CD14-positive monocyte (primary cell): ENCODE measurements at regions not wholly inside any gene's neighbourhood (a gene's known extent, or its start where the extent isn't known, plus 50 kb on each side); places are given as distances from the start of the nearest gene placed in this dataset.

Experiments used
- DNase-seq, 3 donors: peaks; one replicate each; pipeline ENCODE4 v3.0.0-alpha.2; 2011 to 2022
- H2AFZ ChIP-seq: 2 replicates; pipeline ENCODE4 v1.6.0; 2012; ENCODE audit warnings: mild to moderate bottlenecking, low read depth, low read length, inconsistent platforms; ENCODE audit not compliant: insufficient read depth, poor library complexity, severe bottlenecking
- H3K27ac ChIP-seq, 2 donors: 1 replicate in 1 of 2; 2 replicates in 1 of 2; pipeline ENCODE4 v1.5.1; 2012 to 2013; ENCODE audit warnings: low read length in 2 of 2, control low read depth in 1 of 2, inconsistent platforms in 1 of 2, low read depth in 1 of 2, mild to moderate bottlenecking in 1 of 2
- H3K27me3 ChIP-seq, 2 donors: one replicate each; pipeline versions ENCODE4 v1.6.0 to v1.6.1; 2011 to 2013; ENCODE audit warnings: low read length in 2 of 2; ENCODE audit not compliant: control insufficient read depth in 2 of 2, insufficient read depth in 2 of 2
- H3K36me3 ChIP-seq, 2 donors: replicated peaks in 1 of 2; 1 replicate in 1 of 2; 2 replicates in 1 of 2; pipeline versions ENCODE4 v1.5.1 to v1.6.1; 2012 to 2013; ENCODE audit warnings: low read length in 2 of 2, control low read depth in 1 of 2, inconsistent platforms in 1 of 2, mild to moderate bottlenecking in 1 of 2; ENCODE audit not compliant: insufficient read depth in 2 of 2, control insufficient read depth in 1 of 2
- H3K4me1 ChIP-seq, 2 donors: 1 replicate in 1 of 2; 2 replicates in 1 of 2; pipeline versions ENCODE4 v1.5.1 to v1.6.1; 2012 to 2013; ENCODE audit warnings: low read length in 2 of 2, control low read depth in 1 of 2, inconsistent platforms in 1 of 2, mild to moderate bottlenecking in 1 of 2, moderate library complexity in 1 of 2; ENCODE audit not compliant: insufficient read depth in 2 of 2, control insufficient read depth in 1 of 2
- H3K4me2 ChIP-seq: replicated peaks from 2 replicates; pipeline ENCODE3; 2012; ENCODE audit warnings: low read length, moderate library complexity, mild to moderate bottlenecking; ENCODE audit not compliant: poor library complexity, severe bottlenecking; ENCODE audit errors: extremely low read depth
- H3K4me3 ChIP-seq, 3 experiments: fragments of 200-600 bp in 1 of 3; sonication (generic) in 1 of 3; replicated peaks in 1 of 3; 1 replicate in 2 of 3; 2 replicates in 1 of 3; pipeline ENCODE4 v1.5.1; 2011 to 2013; ENCODE audit warnings: low read length in 3 of 3, mild to moderate bottlenecking in 3 of 3, control low read depth in 2 of 3, low read depth in 2 of 3, inconsistent platforms in 1 of 3, moderate library complexity in 1 of 3
- H3K79me2 ChIP-seq: 2 replicates; pipeline ENCODE4 v1.6.0; 2012; ENCODE audit warnings: mild to moderate bottlenecking, control low read depth, inconsistent platforms, low read length, moderate library complexity; ENCODE audit not compliant: insufficient read depth
- H3K9ac ChIP-seq: 2 replicates; pipeline ENCODE4 v1.6.0; 2017; ENCODE audit warnings: low read length, mild to moderate bottlenecking; ENCODE audit not compliant: insufficient read depth, poor library complexity, severe bottlenecking
- H3K9me3 ChIP-seq, 2 donors: replicated peaks in 1 of 2; 1 replicate in 1 of 2; 2 replicates in 1 of 2; pipeline versions ENCODE4 v1.5.1 to v1.6.1; 2012 to 2013; ENCODE audit warnings: low read length in 2 of 2, control low read depth in 1 of 2; ENCODE audit not compliant: control insufficient read depth in 1 of 2, insufficient read depth in 1 of 2
- H4K20me1 ChIP-seq: 2 replicates; pipeline ENCODE4 v1.6.0; 2012; ENCODE audit warnings: mild to moderate bottlenecking, low read length, control low read depth, moderate library complexity; ENCODE audit not compliant: insufficient read depth
- H3K27ac Mint-ChIP-seq, 7 donors: one replicate each; pipeline ENCODE4 v1.8.0; 2020; ENCODE audit warnings: mild to moderate bottlenecking in 7 of 7, mixed read lengths in 7 of 7, moderate library complexity in 6 of 7, inconsistent platforms in 2 of 7
- H3K27me3 Mint-ChIP-seq, 3 donors: one replicate each; pipeline ENCODE4 v1.8.0; 2021 to 2022; ENCODE audit warnings: low read depth in 3 of 3, mild to moderate bottlenecking in 3 of 3, mixed read lengths in 3 of 3, moderate library complexity in 3 of 3, inconsistent platforms in 1 of 3
- H3K36me3 Mint-ChIP-seq, 2 donors: one replicate each; pipeline ENCODE4 v1.8.0; 2020; ENCODE audit warnings: mixed read lengths in 2 of 2, inconsistent platforms in 1 of 2, mild to moderate bottlenecking in 1 of 2
- H3K4me1 Mint-ChIP-seq: one replicate; pipeline ENCODE4 v1.8.0; 2020; ENCODE audit warnings: mild to moderate bottlenecking, mixed read lengths
- H3K4me3 Mint-ChIP-seq, 2 donors: one replicate each; pipeline ENCODE4 v1.8.0; 2020; ENCODE audit warnings: mild to moderate bottlenecking in 2 of 2, mixed read lengths in 2 of 2, moderate library complexity in 1 of 2
- H3K9me3 Mint-ChIP-seq, 7 donors: one replicate each; pipeline ENCODE4 v1.8.0; 2020 to 2022; ENCODE audit warnings: mixed read lengths in 7 of 7, mild to moderate bottlenecking in 6 of 7, moderate library complexity in 6 of 7, inconsistent platforms in 2 of 7
- CTCF ChIP-seq: fragments of 200-600 bp; IDR thresholded peaks from one replicate; pipeline ENCODE4 v1.8.0; 2022; ENCODE audit warnings: antibody characterized with exemption, mild to moderate bottlenecking
- WGBS: methylation state at CpG from one replicate; pipeline ENCODE4 v1.1.5; 2013; ENCODE audit warnings: missing lambda C conversion rate; ENCODE audit not compliant: insufficient coverage; 5-methylcytosine and 5-hydroxymethylcytosine counted together
- intact Hi-C, 2 donors: fragments of 100-400 bp; cut with micrococcal nuclease; formaldehyde crosslinking; loops; one replicate each; pipeline versions ENCODE4 v1.15.0 to v1.15.1; 2023

GRCh38 chr7:155919391-155920067 lies 107.3 kb upstream of the SHH start:
- H3K9me3 ChIP-seq, result no peaks in the 10 kb centered on the region
- no peak overlapping the region for H3K4me2 ChIP-seq
- Mint-ChIP-seq H3K9me3 (peaks cover 0 to 4% (median 0%) of the 10 kb centered on the region in 7 donors), H3K4me3 (no peak overlapping the region), H3K36me3 (no peaks in the 10 kb centered on the region), H3K27me3 (peaks cover 0 to 13% (median 5%) of the 10 kb centered on the region in 3 donors), H3K27ac (no peak overlapping the region), H3K4me1 (no peaks in the 10 kb centered on the region)
- intact Hi-C loops, result no loop called here
- DNase-seq, result no peak
- H3K9ac ChIP-seq, result no peak overlapping the region
- no peak overlapping the region for H3K27ac ChIP-seq
- no peaks in the 10 kb centered on the region for H3K79me2 ChIP-seq
- no peaks in the 10 kb centered on the region for H3K4me1 ChIP-seq
- H3K4me3 ChIP-seq, result no peak overlapping the region
- 92% methylated on average over 11 of the region's 13 CpGs for WGBS
- no peaks in the 10 kb centered on the region for H4K20me1 ChIP-seq
- TF ChIP-seq CTCF, result no peak
- H2AFZ ChIP-seq, result no peak overlapping the region
- H3K36me3 ChIP-seq, result no peaks in the 10 kb centered on the region
- H3K27me3 ChIP-seq, result no peaks in the 10 kb centered on the region

- Histone ChIP-seq H3K4me3 (no peak overlapping the region), H4K20me1 (no peaks in the 10 kb centered on the region), H3K9ac (no peak overlapping the region), H3K9me3 (no peaks in the 10 kb centered on the region), H3K36me3 (no peaks in the 10 kb centered on the region), H3K27me3 (no peaks in the 10 kb centered on the region), H3K4me2 (no peak overlapping the region), H3K79me2 (no peaks in the 10 kb centered on the region), H3K4me1 (no peaks in the 10 kb centered on the region), H2AFZ (no peak overlapping the region), H3K27ac (no peak overlapping the region)
- TF ChIP-seq CTCF, result no peak
- Mint-ChIP-seq H3K27me3 (peaks cover 0 to 11% (median 5%) of the 10 kb centered on the region in 3 donors), H3K4me1 (no peaks in the 10 kb centered on the region), H3K36me3 (no peaks in the 10 kb centered on the region), H3K9me3 (peaks cover 0 to 4% (median 0%) of the 10 kb centered on the region in 7 donors), H3K4me3 (no peak overlapping the region), H3K27ac (no peak overlapping the region)
- intact Hi-C loops, result no loop called here
- WGBS, result 86% methylated on average over 13 of the region's 14 CpGs
- no peak for DNase-seq
Observed at GRCh38 chr7:155918720-155919390, 106.6 kb upstream of the SHH start.
